GM23338 (cell line): ENCODE measurements at regions not wholly inside any gene's neighbourhood (a gene's known extent, or its start where the extent isn't known, plus 50 kb on each side); places are given as distances from the start of the nearest gene placed in this dataset.

Experiments used
- CREB1 ChIP-seq: fragments of 250-450 bp; sonication (Bioruptor Pico); IDR thresholded peaks from 2 replicates; pipeline ENCODE4 v1.5.0; 2020; ENCODE audit warnings: low read depth, mild to moderate bottlenecking, moderate library complexity
- EZH2 ChIP-seq: fragments of 200-600 bp; sonication (generic); IDR thresholded peaks from one replicate; pipeline ENCODE4 v1.8.0; 2017; ENCODE audit warnings: antibody characterized with exemption, mild to moderate bottlenecking, low read depth; ENCODE audit not compliant: unreplicated experiment
- EZH2phosphoT487 ChIP-seq: fragments of 200-600 bp; sonication (generic); IDR thresholded peaks from one replicate; pipeline ENCODE4 v1.8.1; 2018; ENCODE audit warnings: antibody characterized with exemption; ENCODE audit not compliant: unreplicated experiment
- JUNB ChIP-seq: IDR thresholded peaks from one replicate; pipeline ENCODE4 v1.6.1; 2016; ENCODE audit warnings: antibody characterized with exemption; ENCODE audit not compliant: unreplicated experiment
- POLR2AphosphoS5 ChIP-seq: IDR thresholded peaks from 2 replicates; pipeline ENCODE4 v1.6.1; 2016; ENCODE audit warnings: antibody characterized with exemption, low read depth
- STAT1 ChIP-seq: IDR thresholded peaks from one replicate; pipeline ENCODE4 v1.6.1; 2016; ENCODE audit warnings: antibody characterized with exemption; ENCODE audit not compliant: unreplicated experiment
- TF ChIP-seq, protein P1 (sequence below), 2 experiments: fragments of 200-600 bp in 1 of 2; sonication (generic) in 1 of 2; conservative IDR thresholded peaks; 2 replicates each; pipeline versions ENCODE4 v1.5.1 to v1.6.1; 2016 to 2017; ENCODE audit warnings: antibody characterized with exemption in 2 of 2, low read depth in 2 of 2, mild to moderate bottlenecking in 2 of 2, moderate library complexity in 1 of 2
- TF ChIP-seq, protein P2 (sequence below): IDR thresholded peaks from one replicate; pipeline ENCODE4 v1.6.1; 2018; ENCODE audit warnings: antibody characterized with exemption; ENCODE audit not compliant: unreplicated experiment

DNA sequence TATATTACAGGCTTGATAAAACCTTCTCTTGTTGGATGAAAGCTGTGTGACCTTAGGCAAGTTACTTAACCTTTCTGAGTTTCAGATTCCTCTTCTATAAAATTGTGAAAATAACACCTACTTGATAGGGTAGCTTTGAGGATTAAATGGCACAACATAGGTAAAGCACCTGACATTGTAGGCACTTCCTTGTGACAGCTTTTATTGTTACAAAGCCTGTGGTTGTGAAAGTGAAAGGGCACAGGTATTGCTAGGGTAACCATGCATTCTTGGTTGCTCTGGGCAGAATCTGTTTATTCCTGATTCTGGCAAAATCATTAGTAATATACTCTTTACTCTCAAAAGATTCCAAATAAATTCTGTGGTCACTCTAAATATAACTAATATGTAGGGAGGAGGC is 493.4 kb downstream of the OLFM4 start:
- TF ChIP-seq EZH2 = no peak
- TF ChIP-seq, protein P1, sequence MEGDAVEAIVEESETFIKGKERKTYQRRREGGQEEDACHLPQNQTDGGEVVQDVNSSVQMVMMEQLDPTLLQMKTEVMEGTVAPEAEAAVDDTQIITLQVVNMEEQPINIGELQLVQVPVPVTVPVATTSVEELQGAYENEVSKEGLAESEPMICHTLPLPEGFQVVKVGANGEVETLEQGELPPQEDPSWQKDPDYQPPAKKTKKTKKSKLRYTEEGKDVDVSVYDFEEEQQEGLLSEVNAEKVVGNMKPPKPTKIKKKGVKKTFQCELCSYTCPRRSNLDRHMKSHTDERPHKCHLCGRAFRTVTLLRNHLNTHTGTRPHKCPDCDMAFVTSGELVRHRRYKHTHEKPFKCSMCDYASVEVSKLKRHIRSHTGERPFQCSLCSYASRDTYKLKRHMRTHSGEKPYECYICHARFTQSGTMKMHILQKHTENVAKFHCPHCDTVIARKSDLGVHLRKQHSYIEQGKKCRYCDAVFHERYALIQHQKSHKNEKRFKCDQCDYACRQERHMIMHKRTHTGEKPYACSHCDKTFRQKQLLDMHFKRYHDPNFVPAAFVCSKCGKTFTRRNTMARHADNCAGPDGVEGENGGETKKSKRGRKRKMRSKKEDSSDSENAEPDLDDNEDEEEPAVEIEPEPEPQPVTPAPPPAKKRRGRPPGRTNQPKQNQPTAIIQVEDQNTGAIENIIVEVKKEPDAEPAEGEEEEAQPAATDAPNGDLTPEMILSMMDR (conservative IDR thresholded peaks at IDR 0.05; ENCODE audit: low read depth in 2 of 2) = no peak
- TF ChIP-seq EZH2phosphoT487 = no peak
- no peak for TF ChIP-seq POLR2AphosphoS5
- TF ChIP-seq, protein P2, sequence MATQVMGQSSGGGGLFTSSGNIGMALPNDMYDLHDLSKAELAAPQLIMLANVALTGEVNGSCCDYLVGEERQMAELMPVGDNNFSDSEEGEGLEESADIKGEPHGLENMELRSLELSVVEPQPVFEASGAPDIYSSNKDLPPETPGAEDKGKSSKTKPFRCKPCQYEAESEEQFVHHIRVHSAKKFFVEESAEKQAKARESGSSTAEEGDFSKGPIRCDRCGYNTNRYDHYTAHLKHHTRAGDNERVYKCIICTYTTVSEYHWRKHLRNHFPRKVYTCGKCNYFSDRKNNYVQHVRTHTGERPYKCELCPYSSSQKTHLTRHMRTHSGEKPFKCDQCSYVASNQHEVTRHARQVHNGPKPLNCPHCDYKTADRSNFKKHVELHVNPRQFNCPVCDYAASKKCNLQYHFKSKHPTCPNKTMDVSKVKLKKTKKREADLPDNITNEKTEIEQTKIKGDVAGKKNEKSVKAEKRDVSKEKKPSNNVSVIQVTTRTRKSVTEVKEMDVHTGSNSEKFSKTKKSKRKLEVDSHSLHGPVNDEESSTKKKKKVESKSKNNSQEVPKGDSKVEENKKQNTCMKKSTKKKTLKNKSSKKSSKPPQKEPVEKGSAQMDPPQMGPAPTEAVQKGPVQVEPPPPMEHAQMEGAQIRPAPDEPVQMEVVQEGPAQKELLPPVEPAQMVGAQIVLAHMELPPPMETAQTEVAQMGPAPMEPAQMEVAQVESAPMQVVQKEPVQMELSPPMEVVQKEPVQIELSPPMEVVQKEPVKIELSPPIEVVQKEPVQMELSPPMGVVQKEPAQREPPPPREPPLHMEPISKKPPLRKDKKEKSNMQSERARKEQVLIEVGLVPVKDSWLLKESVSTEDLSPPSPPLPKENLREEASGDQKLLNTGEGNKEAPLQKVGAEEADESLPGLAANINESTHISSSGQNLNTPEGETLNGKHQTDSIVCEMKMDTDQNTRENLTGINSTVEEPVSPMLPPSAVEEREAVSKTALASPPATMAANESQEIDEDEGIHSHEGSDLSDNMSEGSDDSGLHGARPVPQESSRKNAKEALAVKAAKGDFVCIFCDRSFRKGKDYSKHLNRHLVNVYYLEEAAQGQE = no peak
- no peak for TF ChIP-seq CREB1
- TF ChIP-seq JUNB = no peak
- no peak for TF ChIP-seq STAT1
